Lung (tissue), 11 donors: ENCODE measurements at regions not wholly inside any gene's neighbourhood (a gene's known extent, or its start where the extent isn't known, plus 50 kb on each side); places are given as distances from the start of the nearest gene placed in this dataset.

Experiments used
- ATAC-seq: fragments of 200-7000 bp; cut with Tn5 transposase; one replicate; pipeline ENCODE4 v1.9.1; 2020; ENCODE audit warnings: moderate number of reproducible peaks; ENCODE audit not compliant: insufficient read depth, low FRiP score
- DNase-seq, 3 donors: peaks; one replicate each; pipeline ENCODE4 v3.0.0-alpha.2; 2013 to 2017
- H3K27ac ChIP-seq, 2 donors: one replicate each; pipeline ENCODE4 v1.5.1; 2013; ENCODE audit warnings: mild to moderate bottlenecking in 2 of 2, moderate library complexity in 2 of 2, control low read depth in 1 of 2, inconsistent platforms in 1 of 2, low read depth in 1 of 2, low read length in 1 of 2
- H3K27me3 ChIP-seq, 3 donors: one replicate each; pipeline ENCODE4 v1.5.1; 2013; ENCODE audit warnings: low read length in 2 of 3; ENCODE audit not compliant: control insufficient read depth in 3 of 3, insufficient read depth in 3 of 3
- H3K36me3 ChIP-seq, 4 donors: one replicate each; pipeline ENCODE4 v1.5.1; 2013; ENCODE audit warnings: low read length in 4 of 4, mild to moderate bottlenecking in 1 of 4, moderate library complexity in 1 of 4; ENCODE audit not compliant: control insufficient read depth in 4 of 4, insufficient read depth in 4 of 4
- H3K4me1 ChIP-seq, 5 donors: one replicate each; pipeline ENCODE4 v1.5.1; 2013; ENCODE audit warnings: low read length in 5 of 5, mild to moderate bottlenecking in 2 of 5, moderate library complexity in 1 of 5; ENCODE audit not compliant: control insufficient read depth in 5 of 5, insufficient read depth in 5 of 5
- H3K4me3 ChIP-seq: one replicate; pipeline ENCODE4 v1.5.1; 2013; ENCODE audit warnings: mild to moderate bottlenecking, control low read depth, moderate library complexity
- H3K9ac ChIP-seq, 2 donors: one replicate each; pipeline ENCODE4 v1.5.1; 2013; ENCODE audit warnings: low read length in 2 of 2, control low read depth in 1 of 2; ENCODE audit not compliant: insufficient read depth in 1 of 2
- H3K9me3 ChIP-seq, 4 donors: one replicate each; pipeline ENCODE4 v1.5.1; 2013; ENCODE audit warnings: low read length in 3 of 4, mild to moderate bottlenecking in 1 of 4, moderate library complexity in 1 of 4; ENCODE audit not compliant: control insufficient read depth in 4 of 4, insufficient read depth in 3 of 4
- CTCF ChIP-seq: IDR thresholded peaks from 2 replicates; pipeline ENCODE4 v1.5.1; 2012; ENCODE audit warnings: mild to moderate bottlenecking; ENCODE audit errors: control extremely low read depth, extremely low read depth
- WGBS, 2 donors: extraction: QIAGEN DNeasy Blood & Tissue Kit; methylation state at CpG; one replicate each; pipeline ENCODE4 v1.1.7; 2013; 5-methylcytosine and 5-hydroxymethylcytosine counted together
- donor health status: control.
- donor health status: control.
- donor health status: Bipolar disorder and iron deficiency.
- donor health status: healthy.
- donor health status: DM: yes; HTN: yes; CAD: no.

DNA sequence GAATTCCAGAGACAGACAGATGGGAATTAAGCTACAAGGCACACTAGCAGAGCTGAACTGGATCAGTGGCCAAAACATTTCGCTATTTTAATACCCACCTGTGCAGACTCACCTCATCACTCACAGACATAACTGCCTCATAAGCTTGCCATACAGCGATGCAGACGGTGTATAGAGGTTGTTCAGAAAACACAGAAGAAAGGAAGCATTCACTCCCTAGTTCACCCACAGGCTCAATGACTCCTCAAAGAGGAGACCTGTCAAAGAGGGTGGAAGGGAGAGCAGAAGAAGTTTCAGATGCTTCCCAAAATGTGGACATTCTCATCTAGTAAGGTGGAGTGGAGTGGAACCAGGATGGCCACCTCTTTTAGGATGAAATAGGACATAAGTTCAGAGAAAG, 81.7 kb upstream of the SPHKAP start:
- H3K36me3 ChIP-seq: no peaks in the 10 kb centered on the region
- H3K9ac ChIP-seq: no peak overlapping the region
- no peaks in the 10 kb centered on the region for H3K27me3 ChIP-seq
- WGBS, 2 donors: 96 to 97% methylated on average over 3 of the region's 3 CpGs
- ATAC-seq (no peak), DNase-seq (no peak)
- H3K4me1 ChIP-seq: peaks cover 0 to 5% (median 0%) of the 10 kb centered on the region in 5 donors
- H3K27ac ChIP-seq: no peak overlapping the region
- H3K9me3 ChIP-seq: no peaks in the 10 kb centered on the region
- H3K4me3 ChIP-seq: no peak overlapping the region
- no peak for TF ChIP-seq CTCF

DNA sequence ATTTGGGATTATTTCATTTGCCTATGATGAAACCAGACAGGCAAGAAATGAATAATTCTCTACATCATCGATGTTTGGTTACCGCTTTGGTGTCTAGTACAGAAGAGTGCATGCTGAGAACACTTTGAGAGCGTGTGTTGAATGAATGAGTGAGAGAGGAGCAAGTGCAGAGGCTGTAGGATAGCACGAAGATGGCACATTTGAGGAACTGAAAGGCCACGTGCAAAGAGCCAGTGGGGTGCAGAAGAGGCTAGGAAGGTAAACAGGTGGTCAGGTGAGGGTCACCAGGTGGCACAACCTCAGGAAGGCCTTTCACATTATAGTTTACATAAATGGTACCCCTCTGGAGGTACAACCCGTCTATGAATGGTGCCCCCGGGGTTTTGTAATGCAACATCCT, 80.1 kb upstream of the SPHKAP start:
- no peak for ATAC-seq
- H3K27ac ChIP-seq: no peak overlapping the region
- H3K36me3 ChIP-seq: no peaks in the 10 kb centered on the region
- no peak overlapping the region for H3K4me3 ChIP-seq
- no peaks in the 10 kb centered on the region for H3K9me3 ChIP-seq
- WGBS, 2 donors: 86 to 88% methylated on average over 7 of the region's 7 CpGs
- TF ChIP-seq CTCF: no peak
- no peaks in the 10 kb centered on the region for H3K27me3 ChIP-seq
- DNase-seq: no peak
- no peak overlapping the region for H3K9ac ChIP-seq
- H3K4me1 ChIP-seq: no peaks in the 10 kb centered on the region

- H3K4me1 ChIP-seq: no peaks in the 10 kb centered on the region
- ATAC-seq: no peak
- no peak overlapping the region for H3K9ac ChIP-seq
- no peaks in the 10 kb centered on the region for H3K27me3 ChIP-seq
- no peak overlapping the region for H3K4me3 ChIP-seq
- no peak for DNase-seq
- no peak overlapping the region for H3K27ac ChIP-seq
- peaks cover 0 to 5% (median 0%) of the 10 kb centered on the region in 4 donors for H3K9me3 ChIP-seq
- H3K36me3 ChIP-seq: no peaks in the 10 kb centered on the region
- no peak for TF ChIP-seq CTCF
Observed at GRCh38 chr2:228257379-228257778, 75.9 kb upstream of the SPHKAP start.

- H3K9ac ChIP-seq: no peak overlapping the region
- no peak for TF ChIP-seq CTCF
- no peaks in the 10 kb centered on the region for H3K27me3 ChIP-seq
- ATAC-seq (no peak), DNase-seq (no peak)
- H3K9me3 ChIP-seq: peaks cover 0 to 6% (median 1%) of the 10 kb centered on the region in 4 donors
- WGBS, 2 donors: 75 to 77% methylated on average over 2 of the region's 2 CpGs
- no peaks in the 10 kb centered on the region for H3K36me3 ChIP-seq
- H3K4me3 ChIP-seq: no peak overlapping the region
- no peaks in the 10 kb centered on the region for H3K4me1 ChIP-seq
- no peak overlapping the region for H3K27ac ChIP-seq
Observed at GRCh38 chr2:228253752-228254151, 72.3 kb upstream of the SPHKAP start.
